ENCODE measurements at regions not wholly inside any gene's neighbourhood (a gene's known extent, or its start where the extent isn't known, plus 50 kb on each side); places are given as distances from the start of the nearest gene placed in this dataset.
A peak's percentile ranks its signal among the peaks of the same experiment; 100 is the strongest.
"Not testable (repeated sequence)": the region's sequence is repeated elsewhere in the genome, so short reads cannot be mapped to it uniquely, and the experiment has no call there.

DNA sequence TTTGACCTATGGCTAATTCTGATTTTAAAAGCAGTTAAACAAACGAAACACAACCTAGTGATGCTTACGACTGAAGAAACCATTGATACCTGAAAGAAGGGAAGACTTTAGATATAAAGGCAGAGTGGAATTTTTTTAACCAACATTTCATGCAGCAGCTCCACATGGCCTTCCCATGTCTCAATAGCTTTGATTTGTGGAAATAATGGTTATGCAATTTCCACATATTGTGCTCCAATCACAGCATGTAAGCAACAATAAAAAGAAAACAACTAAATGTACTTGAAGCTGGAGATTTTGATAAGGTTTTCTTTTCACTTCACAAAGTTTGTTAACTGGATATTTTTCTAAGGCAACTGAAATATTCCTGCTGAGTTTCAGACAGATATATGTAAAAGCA lies 82.0 kb upstream of the SLC39A10 start:
- DNase-seq (ENCODE audit: low read depth): no peak
- no peak overlapping the region for H3K4me3 ChIP-seq (ENCODE audit: low read depth, low read length)
- TF ChIP-seq, protein P1, sequence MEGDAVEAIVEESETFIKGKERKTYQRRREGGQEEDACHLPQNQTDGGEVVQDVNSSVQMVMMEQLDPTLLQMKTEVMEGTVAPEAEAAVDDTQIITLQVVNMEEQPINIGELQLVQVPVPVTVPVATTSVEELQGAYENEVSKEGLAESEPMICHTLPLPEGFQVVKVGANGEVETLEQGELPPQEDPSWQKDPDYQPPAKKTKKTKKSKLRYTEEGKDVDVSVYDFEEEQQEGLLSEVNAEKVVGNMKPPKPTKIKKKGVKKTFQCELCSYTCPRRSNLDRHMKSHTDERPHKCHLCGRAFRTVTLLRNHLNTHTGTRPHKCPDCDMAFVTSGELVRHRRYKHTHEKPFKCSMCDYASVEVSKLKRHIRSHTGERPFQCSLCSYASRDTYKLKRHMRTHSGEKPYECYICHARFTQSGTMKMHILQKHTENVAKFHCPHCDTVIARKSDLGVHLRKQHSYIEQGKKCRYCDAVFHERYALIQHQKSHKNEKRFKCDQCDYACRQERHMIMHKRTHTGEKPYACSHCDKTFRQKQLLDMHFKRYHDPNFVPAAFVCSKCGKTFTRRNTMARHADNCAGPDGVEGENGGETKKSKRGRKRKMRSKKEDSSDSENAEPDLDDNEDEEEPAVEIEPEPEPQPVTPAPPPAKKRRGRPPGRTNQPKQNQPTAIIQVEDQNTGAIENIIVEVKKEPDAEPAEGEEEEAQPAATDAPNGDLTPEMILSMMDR (conservative IDR thresholded peaks at IDR 0.05; ENCODE audit: low read depth, low read length): no peak

DNA sequence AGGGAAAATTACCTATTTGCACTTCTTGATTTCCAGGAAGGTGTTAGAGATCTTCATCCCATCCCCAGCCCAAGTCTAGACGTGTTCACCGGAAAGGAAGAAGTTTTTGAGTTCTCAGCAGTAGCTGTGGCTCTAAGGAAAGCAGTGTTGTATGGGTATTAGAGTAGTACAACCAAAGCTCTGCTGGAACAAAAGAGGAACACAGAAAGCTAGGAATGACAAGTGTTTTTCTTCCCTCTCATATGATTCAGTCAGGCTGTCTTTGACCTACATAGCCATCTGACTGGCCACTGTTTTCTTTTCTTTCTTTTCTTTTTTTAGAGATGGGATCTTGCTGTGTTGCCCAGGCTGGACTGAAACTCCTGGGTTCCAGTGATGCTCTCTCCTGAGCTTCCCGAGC lies 82.7 kb upstream of the SLC39A10 start:
- TF ChIP-seq, protein P1 (conservative IDR thresholded peaks at IDR 0.05; ENCODE audit: low read depth, low read length): no peak
- H3K4me3 ChIP-seq (ENCODE audit: low read depth, low read length): no peak overlapping the region
- no peak for DNase-seq (ENCODE audit: low read depth)

DNA sequence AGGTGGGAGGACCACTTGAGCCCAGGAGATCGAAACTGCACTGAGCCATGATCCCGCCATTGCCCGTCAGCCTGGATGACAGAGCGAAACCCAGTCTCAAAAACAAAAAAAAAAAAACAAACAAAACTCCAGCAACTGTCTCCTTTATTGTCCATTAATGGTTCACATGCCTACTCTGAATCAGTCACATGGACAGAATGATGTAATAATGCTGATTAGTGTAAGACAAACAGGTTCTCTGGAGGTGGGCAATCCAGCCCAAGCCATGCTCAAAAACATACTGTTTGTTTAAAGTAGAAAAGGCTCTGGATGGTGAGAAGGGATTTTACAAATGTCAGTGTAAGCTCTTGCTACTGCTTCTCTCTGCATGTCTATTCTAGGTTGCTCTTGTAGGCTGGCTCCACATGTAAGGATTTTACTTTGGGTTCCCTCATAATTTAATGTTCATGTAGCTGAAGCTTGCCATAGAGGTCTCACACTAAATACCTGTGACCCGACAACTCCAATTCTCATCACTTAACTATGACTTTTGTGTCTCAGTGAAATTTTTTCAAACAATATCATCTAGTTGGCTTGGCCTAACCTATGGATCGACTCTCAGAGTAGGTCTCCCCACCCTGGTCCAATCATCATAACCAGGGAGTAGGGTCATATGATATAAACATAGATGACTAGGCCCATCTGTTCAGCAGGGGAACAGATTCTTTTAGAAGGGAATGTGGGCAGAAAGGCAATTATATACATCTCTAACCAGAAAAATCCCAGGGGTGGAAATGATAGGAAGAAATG lies 83.9 kb upstream of the SLC39A10 start:
- H3K4me3 ChIP-seq (ENCODE audit: low read depth, low read length): no peak overlapping the region
- peak; percentile 20 for DNase-seq (ENCODE audit: low read depth)
- TF ChIP-seq, protein P1 (conservative IDR thresholded peaks at IDR 0.05; ENCODE audit: low read depth, low read length): no peak

DNA sequence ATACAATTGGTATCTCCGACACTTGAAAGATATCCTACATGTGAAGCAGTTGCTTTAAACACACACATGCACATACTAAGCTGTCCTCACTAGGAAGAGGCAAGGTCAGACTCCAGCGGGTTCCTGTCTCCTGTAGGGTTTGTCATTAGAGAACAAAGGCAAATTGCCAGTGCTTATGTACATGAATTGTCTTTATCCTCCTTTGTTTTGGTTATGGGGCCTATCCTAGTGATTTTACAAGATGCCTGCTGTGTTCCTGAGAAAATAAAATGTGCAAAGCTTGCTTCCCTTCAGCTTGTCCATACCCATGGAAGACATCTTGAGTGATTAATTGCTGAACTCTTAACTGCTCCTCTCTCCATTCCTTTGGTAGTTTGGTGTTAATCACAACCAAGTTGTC lies 86.7 kb upstream of the SLC39A10 start:
- TF ChIP-seq, protein P1 (conservative IDR thresholded peaks at IDR 0.05; ENCODE audit: low read depth, low read length): no peak
- no peak overlapping the region for H3K4me3 ChIP-seq (ENCODE audit: low read depth, low read length)
- no peak for DNase-seq (ENCODE audit: low read depth)

DNA sequence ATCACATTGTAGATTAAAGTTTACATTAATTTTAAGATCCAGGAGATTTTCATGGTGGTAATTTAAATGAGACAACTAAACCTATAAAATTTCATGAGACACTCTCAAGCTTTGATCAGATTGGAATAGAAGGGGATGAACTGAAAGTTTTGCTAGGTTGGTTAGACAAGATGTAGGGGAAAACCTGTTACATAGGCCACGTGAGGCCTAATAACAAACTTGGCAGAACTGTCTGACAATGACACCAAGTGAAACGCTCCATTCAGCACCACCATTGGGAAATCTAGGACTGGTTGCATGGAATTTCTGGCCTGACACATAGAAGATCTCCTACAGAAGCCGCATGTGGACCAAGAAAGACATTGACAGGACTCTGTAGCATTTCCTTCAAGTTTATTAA lies 87.8 kb upstream of the SLC39A10 start:
- no peak for DNase-seq (ENCODE audit: low read depth)
- TF ChIP-seq, protein P1 (conservative IDR thresholded peaks at IDR 0.05; ENCODE audit: low read depth, low read length): no peak
- no peak overlapping the region for H3K4me3 ChIP-seq (ENCODE audit: low read depth, low read length)

DNA sequence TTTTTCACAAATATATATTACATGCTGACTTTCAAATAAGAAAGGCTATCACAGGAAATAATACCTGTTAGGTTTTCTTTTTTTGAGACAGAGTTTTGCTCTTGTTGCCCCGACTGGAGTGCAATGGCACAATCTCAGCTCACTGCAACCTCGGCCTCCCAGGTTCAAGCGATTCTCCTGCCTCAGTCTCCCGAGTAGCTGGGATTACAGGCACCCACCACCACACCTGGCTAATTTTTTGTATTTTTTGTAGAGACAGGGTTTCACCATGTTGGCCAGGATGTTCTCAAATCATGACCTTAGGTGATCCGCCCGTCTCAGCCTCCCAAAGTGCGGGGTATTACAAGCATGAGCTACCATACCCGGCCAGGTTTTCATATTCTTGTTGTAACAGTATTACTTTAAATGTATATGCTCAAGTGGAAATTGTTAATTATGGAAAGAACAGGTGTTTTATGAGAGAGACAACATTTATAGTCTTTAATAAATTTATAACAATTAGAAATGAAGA lies 92.3 kb upstream of the SLC39A10 start:
- not testable (repeated sequence) for H3K4me3 ChIP-seq (ENCODE audit: low read depth, low read length); DNase-seq (ENCODE audit: low read depth)

DNA sequence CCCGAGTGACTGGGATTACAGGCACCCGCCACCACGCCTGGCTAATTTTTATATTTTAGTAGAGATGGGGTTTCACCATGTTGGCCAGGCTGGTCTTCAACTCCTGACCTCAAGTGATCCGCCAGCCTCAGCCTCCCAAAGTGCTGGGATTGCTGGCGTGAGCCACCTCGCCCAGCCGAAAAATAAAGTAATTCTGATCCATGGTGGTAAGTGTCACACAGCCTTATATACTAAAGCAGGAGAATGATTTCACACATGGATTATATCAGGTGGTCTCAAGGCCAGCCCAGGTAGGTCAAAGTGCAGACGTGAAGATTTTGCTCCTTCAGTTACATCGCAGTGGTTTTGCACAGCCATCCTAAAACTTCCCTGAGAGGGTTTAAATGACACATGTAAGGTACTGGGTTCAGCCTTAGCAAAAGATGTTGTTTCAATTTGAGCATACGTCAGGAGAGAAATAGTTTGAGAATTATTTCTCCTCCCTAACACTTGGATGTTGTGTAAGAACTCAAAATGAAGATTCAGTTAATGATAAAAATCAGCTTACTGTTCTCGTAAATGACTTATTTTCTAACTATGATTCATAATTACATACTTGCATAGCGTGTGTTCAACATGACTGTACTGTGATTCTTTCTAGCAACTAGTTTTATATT lies 93.0 kb upstream of the SLC39A10 start:
- DNase-seq (ENCODE audit: low read depth): no peak
- TF ChIP-seq, protein P1 (conservative IDR thresholded peaks at IDR 0.05; ENCODE audit: low read depth, low read length): no peak
- no peak overlapping the region for H3K4me3 ChIP-seq (ENCODE audit: low read depth, low read length)
